ENCODE measurements at regions not wholly inside any gene's neighbourhood (a gene's known extent, or its start where the extent isn't known, plus 50 kb on each side); places are given as distances from the start of the nearest gene placed in this dataset.

DNA sequence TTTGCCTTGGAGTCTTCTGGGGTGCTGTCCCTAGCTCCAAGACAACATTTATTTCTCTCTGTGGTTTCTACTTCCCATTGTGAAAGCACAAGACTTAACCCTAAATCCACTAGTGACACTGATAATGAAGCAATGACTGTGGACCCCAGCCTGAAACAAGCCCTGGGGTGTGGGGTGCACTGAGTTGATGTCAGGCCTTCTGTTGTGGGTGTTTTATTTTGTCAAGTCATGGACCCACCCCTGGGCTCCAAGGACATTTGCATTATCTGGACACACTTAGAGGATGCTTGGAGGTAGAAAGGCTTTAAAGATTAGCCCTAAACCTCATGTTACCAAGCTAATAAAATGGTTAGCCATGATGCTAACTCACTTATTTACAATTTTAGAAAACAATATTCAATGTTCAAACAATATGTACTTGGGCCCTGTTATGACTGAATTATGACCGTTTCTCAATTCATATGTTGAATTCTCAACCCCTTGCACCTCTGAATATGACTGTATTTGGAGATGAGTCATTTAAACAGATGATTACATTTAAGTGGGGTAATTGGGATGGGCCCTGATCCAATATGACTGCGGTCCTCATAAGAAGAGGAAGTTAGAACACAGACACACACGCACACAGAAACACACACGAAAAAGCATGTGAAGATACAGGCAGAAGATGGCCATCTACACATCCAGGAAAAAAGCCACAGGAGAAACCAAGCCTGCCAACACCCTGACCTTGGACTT lies 137.2 kb upstream of the IGFBP3 start:
- no peak for DNase-seq
- H3K36me3 ChIP-seq (ENCODE audit: insufficient read depth, low read length) = no peaks in the 10 kb centered on the region
- H3K36me3 Mint-ChIP-seq (ENCODE audit: low read depth) = no peaks in the 10 kb centered on the region
- no peaks in the 10 kb centered on the region for H3K27me3 ChIP-seq (ENCODE audit: control insufficient read depth in 1 of 2, insufficient read depth in 2 of 2, low read length in 2 of 2)
- no peaks in the 10 kb centered on the region for H3K9me3 Mint-ChIP-seq
- POLR2A ChIA-PET = no interaction called here
- peaks cover 0 to 5% of the 10 kb centered on the region in 2 experiments for H3K9me3 ChIP-seq (ENCODE audit: control insufficient read depth in 1 of 2, insufficient read depth in 1 of 2, low read length in 2 of 2)
- H3K4me1 ChIP-seq (ENCODE audit: insufficient read depth, low read length) = no peaks in the 10 kb centered on the region
- no peaks in the 10 kb centered on the region for H3K27me3 Mint-ChIP-seq
- intact Hi-C loops (cut with DNase I, micrococcal nuclease) = no loop called here
- CTCF ChIA-PET = no interaction called here
- TF ChIP-seq, protein P1, sequence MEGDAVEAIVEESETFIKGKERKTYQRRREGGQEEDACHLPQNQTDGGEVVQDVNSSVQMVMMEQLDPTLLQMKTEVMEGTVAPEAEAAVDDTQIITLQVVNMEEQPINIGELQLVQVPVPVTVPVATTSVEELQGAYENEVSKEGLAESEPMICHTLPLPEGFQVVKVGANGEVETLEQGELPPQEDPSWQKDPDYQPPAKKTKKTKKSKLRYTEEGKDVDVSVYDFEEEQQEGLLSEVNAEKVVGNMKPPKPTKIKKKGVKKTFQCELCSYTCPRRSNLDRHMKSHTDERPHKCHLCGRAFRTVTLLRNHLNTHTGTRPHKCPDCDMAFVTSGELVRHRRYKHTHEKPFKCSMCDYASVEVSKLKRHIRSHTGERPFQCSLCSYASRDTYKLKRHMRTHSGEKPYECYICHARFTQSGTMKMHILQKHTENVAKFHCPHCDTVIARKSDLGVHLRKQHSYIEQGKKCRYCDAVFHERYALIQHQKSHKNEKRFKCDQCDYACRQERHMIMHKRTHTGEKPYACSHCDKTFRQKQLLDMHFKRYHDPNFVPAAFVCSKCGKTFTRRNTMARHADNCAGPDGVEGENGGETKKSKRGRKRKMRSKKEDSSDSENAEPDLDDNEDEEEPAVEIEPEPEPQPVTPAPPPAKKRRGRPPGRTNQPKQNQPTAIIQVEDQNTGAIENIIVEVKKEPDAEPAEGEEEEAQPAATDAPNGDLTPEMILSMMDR (IDR thresholded peaks at IDR 0.05) = no peak
- no peak overlapping the region for H3K27ac ChIP-seq (ENCODE audit: low read depth in 1 of 2, low read length in 2 of 2)
- H3K4me3 ChIP-seq (ENCODE audit: low read length) = no peak overlapping the region
- H3K27ac Mint-ChIP-seq = no peak overlapping the region
- H3K4me3 Mint-ChIP-seq = no peak overlapping the region
- no peak for ATAC-seq (ENCODE audit: poor library complexity)
- no peaks in the 10 kb centered on the region for H3K4me1 Mint-ChIP-seq (ENCODE audit: low read depth)

DNA sequence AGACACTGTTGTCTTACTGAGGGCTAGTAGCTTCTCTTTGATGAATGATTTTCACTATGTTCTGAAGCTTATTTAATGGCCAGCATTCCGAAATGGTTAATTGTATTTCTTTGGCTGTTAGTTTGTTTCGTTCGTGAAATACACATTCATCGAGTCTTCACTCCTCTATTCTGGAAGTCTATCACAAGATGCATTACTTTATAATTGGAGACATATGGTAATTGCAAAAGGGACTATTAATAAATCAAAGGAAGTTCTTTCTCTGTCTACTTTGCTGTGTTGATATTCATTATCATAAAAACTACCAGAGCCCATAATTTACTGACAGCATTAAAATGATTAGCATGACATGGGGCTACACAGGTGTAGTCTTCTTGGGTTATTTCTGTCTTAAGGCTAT lies 133.8 kb upstream of the IGFBP3 start:
- no peaks in the 10 kb centered on the region for H3K36me3 Mint-ChIP-seq (ENCODE audit: low read depth)
- intact Hi-C loops (cut with DNase I, micrococcal nuclease) = no loop called here
- H3K9me3 ChIP-seq (ENCODE audit: control insufficient read depth in 1 of 2, insufficient read depth in 1 of 2, low read length in 2 of 2) = peaks cover 0 to 5% of the 10 kb centered on the region in 2 experiments
- ChIA-PET CTCF (no interaction called here), POLR2A (no interaction called here)
- H3K27ac ChIP-seq (ENCODE audit: low read depth in 1 of 2, low read length in 2 of 2) = no peak overlapping the region
- no peak overlapping the region for H3K4me3 Mint-ChIP-seq
- DNase-seq (no peak), ATAC-seq (ENCODE audit: poor library complexity) (no peak)
- no peaks in the 10 kb centered on the region for H3K27me3 Mint-ChIP-seq
- no peaks in the 10 kb centered on the region for H3K4me1 ChIP-seq (ENCODE audit: insufficient read depth, low read length)
- H3K27ac Mint-ChIP-seq = no peak overlapping the region
- no peak overlapping the region for H3K4me3 ChIP-seq (ENCODE audit: low read length)
- no peaks in the 10 kb centered on the region for H3K4me1 Mint-ChIP-seq (ENCODE audit: low read depth)
- no peaks in the 10 kb centered on the region for H3K36me3 ChIP-seq (ENCODE audit: insufficient read depth, low read length)
- TF ChIP-seq, protein P1 (IDR thresholded peaks at IDR 0.05) = no peak
- no peaks in the 10 kb centered on the region for H3K9me3 Mint-ChIP-seq
- no peaks in the 10 kb centered on the region for H3K27me3 ChIP-seq (ENCODE audit: control insufficient read depth in 1 of 2, insufficient read depth in 2 of 2, low read length in 2 of 2)

DNA sequence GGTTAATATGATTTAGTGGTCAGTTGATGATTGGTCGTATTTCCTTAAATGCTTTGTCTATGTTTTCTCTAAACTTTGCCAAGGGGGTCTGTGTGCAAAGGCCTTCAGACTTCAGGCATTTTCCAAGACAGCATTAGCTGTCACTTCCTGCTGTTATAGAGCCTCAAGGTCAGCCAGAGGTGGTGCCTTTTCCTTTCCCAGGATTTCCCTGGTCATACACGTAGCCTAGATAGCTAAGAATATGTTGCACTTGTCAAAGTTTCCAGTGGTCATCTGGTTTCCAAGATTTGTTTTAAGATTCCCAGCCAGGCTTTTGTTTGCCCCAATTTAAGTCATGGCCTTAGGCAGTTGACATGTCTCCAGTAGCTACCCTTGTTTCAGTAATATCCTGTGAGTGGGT lies 133.2 kb upstream of the IGFBP3 start:
- no peaks in the 10 kb centered on the region for H3K36me3 ChIP-seq (ENCODE audit: insufficient read depth, low read length)
- no peak for ATAC-seq (ENCODE audit: poor library complexity)
- Mint-ChIP-seq H3K36me3 (ENCODE audit: low read depth) (no peaks in the 10 kb centered on the region), H3K9me3 (no peaks in the 10 kb centered on the region), H3K27ac (no peak overlapping the region), H3K4me3 (no peak overlapping the region), H3K27me3 (no peaks in the 10 kb centered on the region), H3K4me1 (ENCODE audit: low read depth) (no peaks in the 10 kb centered on the region)
- ChIA-PET POLR2A (no interaction called here), CTCF (interaction anchor here (0.7 kb wide), 1 partner anchor 9 kb away, joined by 4 read pairs; no protein-coding TSS in a partner anchor)
- peaks cover 0 to under 1% of the 10 kb centered on the region in 2 experiments for H3K9me3 ChIP-seq (ENCODE audit: control insufficient read depth in 1 of 2, insufficient read depth in 1 of 2, low read length in 2 of 2)
- H3K4me3 ChIP-seq (ENCODE audit: low read length) = no peak overlapping the region
- intact Hi-C loops (cut with DNase I, micrococcal nuclease) = no loop called here
- H3K27ac ChIP-seq (ENCODE audit: low read depth in 1 of 2, low read length in 2 of 2) = no peak overlapping the region
- H3K4me1 ChIP-seq (ENCODE audit: insufficient read depth, low read length) = no peaks in the 10 kb centered on the region
- H3K27me3 ChIP-seq (ENCODE audit: control insufficient read depth in 1 of 2, insufficient read depth in 2 of 2, low read length in 2 of 2) = no peaks in the 10 kb centered on the region
- no peak for DNase-seq
- TF ChIP-seq, protein P1 (IDR thresholded peaks at IDR 0.05) = no peak

Data from CD4-positive, alpha-beta T cell (primary cell).